Mesendoderm (in vitro differentiated cells): ENCODE measurements at regions not wholly inside any gene's neighbourhood (a gene's known extent, or its start where the extent isn't known, plus 50 kb on each side); places are given as distances from the start of the nearest gene placed in this dataset.

ENCODE experiments used
- DNase-seq: peaks from one replicate; pipeline ENCODE4 v3.0.0; 2013
- H2AK5ac ChIP-seq: 2 replicates; pipeline ENCODE4 v1.6.1; 2013; ENCODE audit warnings: low read length, inconsistent platforms
- H2BK120ac ChIP-seq: 2 replicates; pipeline ENCODE4 v1.6.1; 2013; ENCODE audit warnings: low read depth, mild to moderate bottlenecking, low read length, moderate library complexity, mixed read lengths
- H2BK15ac ChIP-seq: replicated peaks from 2 replicates; pipeline ENCODE4 v1.6.1; 2013; ENCODE audit warnings: low read depth, mild to moderate bottlenecking, moderate library complexity
- H2BK5ac ChIP-seq: 2 replicates; pipeline ENCODE4 v1.6.1; 2013; ENCODE audit warnings: low read length, inconsistent platforms
- H3K18ac ChIP-seq: 2 replicates; pipeline ENCODE4 v1.6.1; 2013; ENCODE audit warnings: mild to moderate bottlenecking, low read length, mixed read lengths
- H3K23ac ChIP-seq: one replicate; pipeline ENCODE4 v1.6.1; 2013; ENCODE audit warnings: low read length
- H3K27ac ChIP-seq: 2 replicates; pipeline ENCODE4 v1.5.1; 2013; ENCODE audit warnings: low read depth, mild to moderate bottlenecking, inconsistent platforms, low read length, moderate library complexity
- H3K27me3 ChIP-seq: 2 replicates; pipeline ENCODE4 v1.6.1; 2013; ENCODE audit warnings: low read length, control low read depth, mild to moderate bottlenecking, inconsistent platforms; ENCODE audit not compliant: insufficient read depth, poor library complexity
- H3K36me3 ChIP-seq: 2 replicates; pipeline ENCODE4 v1.6.1; 2013; ENCODE audit warnings: low read length, inconsistent platforms; ENCODE audit not compliant: control insufficient read depth, insufficient read depth
- H3K4ac ChIP-seq: one replicate; pipeline ENCODE4 v1.6.1; 2013; ENCODE audit warnings: low read depth, mild to moderate bottlenecking, low read length, moderate library complexity
- H3K4me1 ChIP-seq: 2 replicates; pipeline ENCODE4 v1.6.1; 2013; ENCODE audit warnings: low read depth, low read length, inconsistent platforms; ENCODE audit not compliant: control insufficient read depth
- H3K4me2 ChIP-seq: 2 replicates; pipeline ENCODE4 v1.6.1; 2013; ENCODE audit warnings: low read length
- H3K4me3 ChIP-seq: 2 replicates; pipeline ENCODE4 v1.5.1; 2013; ENCODE audit warnings: mild to moderate bottlenecking, low read length
- H3K56ac ChIP-seq: one replicate; pipeline ENCODE4 v1.6.1; 2013; ENCODE audit warnings: low read length
- H3K79me1 ChIP-seq: 2 replicates; pipeline ENCODE4 v1.6.1; 2013; ENCODE audit warnings: low read length, inconsistent platforms
- H3K79me2 ChIP-seq: 2 replicates; pipeline ENCODE4 v1.6.1; 2013; ENCODE audit warnings: mild to moderate bottlenecking, low read length; ENCODE audit not compliant: control insufficient read depth, insufficient read depth
- H3K9ac ChIP-seq: 2 replicates; pipeline ENCODE4 v1.6.1; 2013; ENCODE audit warnings: low read length, inconsistent platforms
- H4K5ac ChIP-seq: one replicate; pipeline ENCODE4 v1.6.1; 2013; ENCODE audit warnings: low read length
- H4K8ac ChIP-seq: one replicate; pipeline ENCODE4 v1.6.1; 2013; ENCODE audit warnings: low read depth, mild to moderate bottlenecking, control low read depth, low read length, moderate library complexity
- WGBS: extraction: QIAGEN DNeasy Blood & Tissue Kit; methylation state at CpG from one replicate; pipeline ENCODE4 v1.1.7; 2013; ENCODE audit warnings: low lambda C conversion rate, missing lambda C conversion rate; ENCODE audit not compliant: insufficient coverage; ENCODE audit errors: extremely low coverage; 5-methylcytosine and 5-hydroxymethylcytosine counted together

- no peak overlapping the region for H3K27ac ChIP-seq
- no peak overlapping the region for H3K4me3 ChIP-seq
- no CpG with 5 or more reads among the region's 2 CpGs for WGBS
- no peak for DNase-seq
- no peak overlapping the region for H4K5ac ChIP-seq
- H3K4ac ChIP-seq, result no peak overlapping the region
- no peak overlapping the region for H4K8ac ChIP-seq
- no peak overlapping the region for H2AK5ac ChIP-seq
- H2BK120ac ChIP-seq, result no peak overlapping the region
- no peaks in the 10 kb centered on the region for H3K27me3 ChIP-seq
- H3K9ac ChIP-seq, result no peak overlapping the region
- H3K4me2 ChIP-seq, result no peak overlapping the region
- H3K4me1 ChIP-seq, result no peaks in the 10 kb centered on the region
- no peak overlapping the region for H2BK5ac ChIP-seq
- H3K18ac ChIP-seq, result no peak overlapping the region
- H3K79me2 ChIP-seq, result no peaks in the 10 kb centered on the region
- no peak overlapping the region for H2BK15ac ChIP-seq
- no peaks in the 10 kb centered on the region for H3K36me3 ChIP-seq
- H3K23ac ChIP-seq, result no peak overlapping the region
- no peaks in the 10 kb centered on the region for H3K79me1 ChIP-seq
- no peak overlapping the region for H3K56ac ChIP-seq
These were observed 255.5 kb upstream of the SMIM30 start for GRCh38 chr7:113373863-113374262.

GRCh38 chr7:113371416-113372043 lies 253.2 kb upstream of the SMIM30 start:
- Histone ChIP-seq H4K5ac (no peak overlapping the region), H3K4ac (no peak overlapping the region), H2BK15ac (no peak overlapping the region), H3K4me1 (no peaks in the 10 kb centered on the region), H3K27me3 (peaks cover 4% of the 10 kb centered on the region), H2BK5ac (no peak overlapping the region), H3K36me3 (no peaks in the 10 kb centered on the region), H3K23ac (no peak overlapping the region), H2AK5ac (no peak overlapping the region), H3K18ac (no peak overlapping the region), H3K79me2 (no peaks in the 10 kb centered on the region), H3K9ac (no peak overlapping the region), H3K27ac (no peak overlapping the region), H3K4me3 (no peak overlapping the region), H2BK120ac (no peak overlapping the region), H3K56ac (no peak overlapping the region), H4K8ac (no peak overlapping the region), H3K79me1 (no peaks in the 10 kb centered on the region), H3K4me2 (no peak overlapping the region)
- no CpG with 5 or more reads among the region's 4 CpGs for WGBS
- DNase-seq, result no peak

GRCh38 chr7:113370910-113371309 lies 252.6 kb upstream of the SMIM30 start:
- no peak overlapping the region for H3K56ac ChIP-seq
- no CpG with 5 or more reads among the region's 2 CpGs for WGBS
- no peak overlapping the region for H4K5ac ChIP-seq
- no peak overlapping the region for H3K4me2 ChIP-seq
- H3K27ac ChIP-seq, result no peak overlapping the region
- no peak overlapping the region for H3K9ac ChIP-seq
- no peak overlapping the region for H4K8ac ChIP-seq
- H3K79me2 ChIP-seq, result no peaks in the 10 kb centered on the region
- no peak overlapping the region for H3K18ac ChIP-seq
- no peaks in the 10 kb centered on the region for H3K79me1 ChIP-seq
- H3K36me3 ChIP-seq, result no peaks in the 10 kb centered on the region
- H2AK5ac ChIP-seq, result no peak overlapping the region
- no peak overlapping the region for H3K4ac ChIP-seq
- H2BK120ac ChIP-seq, result no peak overlapping the region
- H3K27me3 ChIP-seq, result peaks cover 4% of the 10 kb centered on the region
- no peaks in the 10 kb centered on the region for H3K4me1 ChIP-seq
- H3K23ac ChIP-seq, result no peak overlapping the region
- no peak for DNase-seq
- H3K4me3 ChIP-seq, result no peak overlapping the region
- H2BK15ac ChIP-seq, result no peak overlapping the region
- no peak overlapping the region for H2BK5ac ChIP-seq

- Histone ChIP-seq H4K8ac (no peak overlapping the region), H3K27ac (no peak overlapping the region), H3K4ac (no peak overlapping the region), H3K23ac (no peak overlapping the region), H3K4me1 (no peaks in the 10 kb centered on the region), H2AK5ac (no peak overlapping the region), H3K79me1 (no peaks in the 10 kb centered on the region), H2BK15ac (no peak overlapping the region), H2BK5ac (no peak overlapping the region), H3K18ac (no peak overlapping the region), H4K5ac (no peak overlapping the region), H3K27me3 (peaks cover 4% of the 10 kb centered on the region), H3K9ac (no peak overlapping the region), H3K56ac (no peak overlapping the region), H3K4me2 (no peak overlapping the region), H2BK120ac (no peak overlapping the region), H3K79me2 (no peaks in the 10 kb centered on the region), H3K4me3 (no peak overlapping the region), H3K36me3 (no peaks in the 10 kb centered on the region)
- DNase-seq, result no peak
- WGBS, result no CpG with 5 or more reads among the region's 1 CpG
These were observed 249.9 kb upstream of the SMIM30 start for GRCh38 chr7:113368256-113368655.

- Histone ChIP-seq H3K27me3 (peaks cover 4% of the 10 kb centered on the region), H2BK120ac (no peak overlapping the region), H2BK15ac (no peak overlapping the region), H3K79me2 (no peaks in the 10 kb centered on the region), H2BK5ac (no peak overlapping the region), H2AK5ac (no peak overlapping the region), H3K23ac (no peak overlapping the region), H3K4ac (no peak overlapping the region), H3K4me2 (no peak overlapping the region), H3K27ac (no peak overlapping the region), H3K56ac (no peak overlapping the region), H3K79me1 (no peaks in the 10 kb centered on the region), H4K8ac (no peak overlapping the region), H3K18ac (no peak overlapping the region), H4K5ac (no peak overlapping the region), H3K36me3 (no peaks in the 10 kb centered on the region), H3K4me1 (no peaks in the 10 kb centered on the region), H3K9ac (no peak overlapping the region), H3K4me3 (no peak overlapping the region)
- WGBS, result no CpG with 5 or more reads among the region's 3 CpGs
- no peak for DNase-seq
These were observed 248.8 kb upstream of the SMIM30 start for GRCh38 chr7:113367041-113367586.

GRCh38 chr7:113366122-113366521 lies 247.8 kb upstream of the SMIM30 start:
- H3K4ac ChIP-seq, result no peak overlapping the region
- no peaks in the 10 kb centered on the region for H3K4me1 ChIP-seq
- DNase-seq, result peak; percentile 9
- H3K79me2 ChIP-seq, result no peaks in the 10 kb centered on the region
- H4K5ac ChIP-seq, result no peak overlapping the region
- no peak overlapping the region for H3K56ac ChIP-seq
- H3K9ac ChIP-seq, result no peak overlapping the region
- H2BK120ac ChIP-seq, result no peak overlapping the region
- H3K79me1 ChIP-seq, result no peaks in the 10 kb centered on the region
- no peak overlapping the region for H3K27ac ChIP-seq
- no peak overlapping the region for H3K4me3 ChIP-seq
- H3K27me3 ChIP-seq, result peaks cover 4% of the 10 kb centered on the region
- H4K8ac ChIP-seq, result no peak overlapping the region
- H2AK5ac ChIP-seq, result no peak overlapping the region
- no peak overlapping the region for H2BK5ac ChIP-seq
- no peak overlapping the region for H3K18ac ChIP-seq
- no peak overlapping the region for H3K23ac ChIP-seq
- H3K4me2 ChIP-seq, result no peak overlapping the region
- H3K36me3 ChIP-seq, result no peaks in the 10 kb centered on the region
- no CpG with 5 or more reads among the region's 1 CpG for WGBS
- H2BK15ac ChIP-seq, result no peak overlapping the region
